Prostate gland (tissue), 2 donors: ENCODE measurements at regions not wholly inside any gene's neighbourhood (a gene's known extent, or its start where the extent isn't known, plus 50 kb on each side); places are given as distances from the start of the nearest gene placed in this dataset.

Experiments used
- DNase-seq: peaks from one replicate; pipeline ENCODE4 v3.0.0-alpha.2; 2019; ENCODE audit warnings: low spot score
- H3K27ac ChIP-seq, 2 donors: fragments of 200-600 bp; sonication (generic); 2 replicates each; pipeline ENCODE4 v1.5.1; 2017 to 2019
- H3K27me3 ChIP-seq: fragments of 200-600 bp; sonication (generic); replicated peaks from 2 replicates; pipeline ENCODE4 v1.5.1; 2019; ENCODE audit not compliant: insufficient read depth
- H3K36me3 ChIP-seq, 2 donors: fragments of 200-600 bp; sonication (generic); 1 replicate in 1 of 2; 2 replicates in 1 of 2; pipeline versions ENCODE4 v1.5.1 to v1.8.1; 2017 to 2019
- H3K4me1 ChIP-seq: fragments of 200-600 bp; sonication (generic); replicated peaks from 2 replicates; pipeline ENCODE4 v1.5.1; 2019
- H3K4me3 ChIP-seq, 2 donors: fragments of 200-600 bp; sonication (generic); 2 replicates each; pipeline ENCODE4 v1.5.1; 2017 to 2019
- H3K9me3 ChIP-seq: fragments of 200-600 bp; sonication (generic); 2 replicates; pipeline ENCODE4 v1.5.1; 2017
- CTCF ChIP-seq, 4 experiments: fragments of 200-600 bp in 2 of 4; fragments of 450-650 bp in 2 of 4; sonication (generic) in 2 of 4; IDR thresholded peaks; 1 replicate in 3 of 4; 2 replicates in 1 of 4; pipeline ENCODE4 v1.5.1; 2016 to 2019; ENCODE audit warnings: antibody characterized with exemption in 4 of 4, mild to moderate bottlenecking in 2 of 4, moderate library complexity in 2 of 4
- POLR2A ChIP-seq: fragments of 450-650 bp; IDR thresholded peaks from one replicate; pipeline ENCODE4 v1.6.1; 2016; ENCODE audit warnings: antibody characterized with exemption, mild to moderate bottlenecking
- POLR2AphosphoS5 ChIP-seq: sonication (generic); formaldehyde crosslinking; IDR thresholded peaks from one replicate; pipeline ENCODE4 v1.6.1; 2017; ENCODE audit warnings: antibody characterized with exemption
- WGBS: methylation state at CpG from one replicate; pipeline ENCODE4 v1.1.5; 2018; 5-methylcytosine and 5-hydroxymethylcytosine counted together
- intact Hi-C: fragments of 100-400 bp; cut with DNase I; formaldehyde crosslinking; loops from one replicate; pipeline ENCODE4 v1.14.2; 2022

GRCh38 chr2:30324245-30324908 lies 93.0 kb downstream of the LBH start:
- no peaks in the 10 kb centered on the region for H3K27me3 ChIP-seq
- no peak overlapping the region for H3K27ac ChIP-seq
- H3K36me3 ChIP-seq = no peaks in the 10 kb centered on the region
- 90% methylated on average over 4 of the region's 4 CpGs for WGBS
- intact Hi-C loops = no loop called here
- TF ChIP-seq CTCF (IDR thresholded peaks at IDR 0.05) (no peak), POLR2A (no peak), POLR2AphosphoS5 (no peak)
- no peaks in the 10 kb centered on the region for H3K4me1 ChIP-seq
- H3K4me3 ChIP-seq = no peak overlapping the region
- H3K9me3 ChIP-seq = no peaks in the 10 kb centered on the region
- DNase-seq = no peak

- Histone ChIP-seq H3K27me3 (no peaks in the 10 kb centered on the region), H3K27ac (no peak overlapping the region), H3K4me1 (no peaks in the 10 kb centered on the region), H3K4me3 (no peak overlapping the region), H3K9me3 (no peaks in the 10 kb centered on the region), H3K36me3 (no peaks in the 10 kb centered on the region)
- no peak for DNase-seq
- TF ChIP-seq CTCF (IDR thresholded peaks at IDR 0.05) (no peak), POLR2AphosphoS5 (no peak), POLR2A (no peak)
- WGBS = 87% methylated on average over 4 of the region's 4 CpGs
- intact Hi-C loops = no loop called here
These were observed 94.4 kb downstream of the LBH start for GRCh38 chr2:30325600-30326328.

GRCh38 chr2:30326497-30326896 lies 95.2 kb downstream of the LBH start:
- Histone ChIP-seq H3K9me3 (no peaks in the 10 kb centered on the region), H3K36me3 (no peaks in the 10 kb centered on the region), H3K27me3 (no peaks in the 10 kb centered on the region), H3K4me1 (no peaks in the 10 kb centered on the region), H3K27ac (no peak overlapping the region), H3K4me3 (no peak overlapping the region)
- WGBS = 91% methylated on average over 6 of the region's 6 CpGs
- DNase-seq = no peak
- TF ChIP-seq POLR2A (no peak), POLR2AphosphoS5 (no peak), CTCF (IDR thresholded peaks at IDR 0.05) (no peak)
- intact Hi-C loops = no loop called here

GRCh38 chr2:30331038-30331437 lies 99.7 kb downstream of the LBH start:
- no peak overlapping the region for H3K27ac ChIP-seq
- 89% methylated on average over 4 of the region's 4 CpGs for WGBS
- H3K9me3 ChIP-seq = no peaks in the 10 kb centered on the region
- H3K27me3 ChIP-seq = no peaks in the 10 kb centered on the region
- intact Hi-C loops = no loop called here
- no peaks in the 10 kb centered on the region for H3K36me3 ChIP-seq
- TF ChIP-seq POLR2A = no peak
- TF ChIP-seq POLR2AphosphoS5 = no peak
- TF ChIP-seq CTCF (IDR thresholded peaks at IDR 0.05) = no peak
- H3K4me1 ChIP-seq = no peaks in the 10 kb centered on the region
- DNase-seq = no peak
- H3K4me3 ChIP-seq = no peak overlapping the region

GRCh38 chr2:30331869-30332268 lies 100.5 kb downstream of the LBH start:
- WGBS = 97% methylated on average over 7 of the region's 7 CpGs
- no peak for DNase-seq
- no peaks in the 10 kb centered on the region for H3K36me3 ChIP-seq
- no peaks in the 10 kb centered on the region for H3K27me3 ChIP-seq
- no peaks in the 10 kb centered on the region for H3K4me1 ChIP-seq
- intact Hi-C loops = no loop called here
- no peak for TF ChIP-seq POLR2A
- no peak for TF ChIP-seq CTCF (IDR thresholded peaks at IDR 0.05)
- TF ChIP-seq POLR2AphosphoS5 = no peak
- no peak overlapping the region for H3K27ac ChIP-seq
- H3K4me3 ChIP-seq = no peak overlapping the region
- no peaks in the 10 kb centered on the region for H3K9me3 ChIP-seq
